SU-DHL-6 (cell line): ENCODE measurements at regions not wholly inside any gene's neighbourhood (a gene's known extent, or its start where the extent isn't known, plus 50 kb on each side); places are given as distances from the start of the nearest gene placed in this dataset.

Experiments
- CTCF ChIP-seq: fragments of 200-600 bp; sonication (generic); IDR thresholded peaks from one replicate; pipeline ENCODE4 v1.5.1; 2017; ENCODE audit warnings: antibody characterized with exemption, mild to moderate bottlenecking, low read length, moderate library complexity; ENCODE audit not compliant: insufficient read depth, poor library complexity, severe bottlenecking
- EZH2phosphoT487 ChIP-seq: fragments of 200-600 bp; sonication (generic), shearing (Covaris generic); conservative IDR thresholded peaks from 2 replicates; pipeline ENCODE4 v1.6.1; 2018; ENCODE audit warnings: mild to moderate bottlenecking, antibody characterized with exemption, low read length, moderate library complexity, mixed read lengths

DNA sequence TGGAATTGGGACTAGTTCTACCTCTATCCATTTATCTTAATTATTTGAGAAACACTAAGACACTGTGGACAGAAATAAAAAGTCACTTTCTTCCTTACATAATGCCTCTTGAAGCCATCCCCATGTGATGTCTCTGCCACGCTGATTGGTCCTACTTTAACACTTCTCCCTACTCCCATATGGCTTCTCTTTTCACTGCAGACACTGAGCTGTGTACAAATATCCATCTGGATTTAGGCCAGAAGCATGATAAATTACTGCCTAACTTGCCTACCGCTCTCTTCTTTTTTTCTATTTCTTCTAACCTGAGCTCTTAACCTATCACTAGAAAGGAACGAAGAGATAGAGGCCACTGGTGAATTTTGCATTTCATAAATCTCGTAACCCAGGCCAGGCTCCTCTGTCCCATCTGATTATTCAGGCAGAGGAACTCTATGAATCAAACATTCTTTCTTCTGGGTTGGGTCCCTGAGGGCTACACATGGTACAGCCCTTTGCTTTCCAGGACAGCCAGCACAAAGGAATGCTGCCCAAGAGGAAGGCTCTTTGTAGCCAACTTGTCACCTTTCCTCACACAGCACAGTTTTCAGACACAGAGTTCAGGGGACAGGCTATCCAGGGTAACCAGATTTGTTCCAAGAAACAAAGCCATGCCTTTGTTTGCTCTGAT lies 878.5 kb upstream of the LRRC4C start:
- TF ChIP-seq CTCF: no peak
- no peak for TF ChIP-seq EZH2phosphoT487
